Esophagus squamous epithelium (tissue), 5 donors: ENCODE measurements at regions not wholly inside any gene's neighbourhood (a gene's known extent, or its start where the extent isn't known, plus 50 kb on each side); places are given as distances from the start of the nearest gene placed in this dataset.

Experiments used
- DNase-seq: peaks from one replicate; lab custom pipeline; 2025; lab: John Stamatoyannopoulos, UW
- H3K27ac ChIP-seq, 4 donors: fragments of 200-600 bp; sonication (generic); one replicate each; pipeline ENCODE4 v1.5.1; 2016 to 2019; ENCODE audit warnings: mild to moderate bottlenecking in 1 of 4
- H3K27me3 ChIP-seq, 4 donors: fragments of 200-600 bp; sonication (generic); 1 replicate in 3 of 4; 2 replicates in 1 of 4; pipeline versions ENCODE4 v1.5.1 to v1.6.0; 2017 to 2021; ENCODE audit warnings: antibody characterized with exemption in 1 of 4
- H3K36me3 ChIP-seq, 3 donors: fragments of 200-600 bp; sonication (generic); one replicate each; pipeline ENCODE4 v1.5.1; 2016 to 2019
- H3K4me1 ChIP-seq, 3 donors: fragments of 200-600 bp; sonication (generic); one replicate each; pipeline ENCODE4 v1.5.1; 2017 to 2019
- H3K4me3 ChIP-seq, 4 donors: fragments of 200-600 bp; sonication (generic); 1 replicate in 3 of 4; 2 replicates in 1 of 4; pipeline ENCODE4 v1.5.1; 2016 to 2019; ENCODE audit warnings: mild to moderate bottlenecking in 2 of 4, moderate library complexity in 1 of 4
- H3K9me3 ChIP-seq, 3 donors: fragments of 200-600 bp; sonication (generic); one replicate each; pipeline ENCODE4 v1.5.1; 2016 to 2019
- POLR2A ChIP-seq, 4 donors: fragments of 450-650 bp; IDR thresholded peaks; one replicate each; pipeline ENCODE4 v1.6.1; 2017; ENCODE audit warnings: antibody characterized with exemption in 4 of 4, mild to moderate bottlenecking in 4 of 4, moderate library complexity in 3 of 4
- WGBS, 2 donors: methylation state at CpG; one replicate each; pipeline ENCODE4 v1.1.5; 2018; 5-methylcytosine and 5-hydroxymethylcytosine counted together
- intact Hi-C: fragments of 100-400 bp; cut with DNase I; formaldehyde crosslinking; loops from one replicate; pipeline ENCODE4 v1.15.0; 2022
- TF ChIP-seq, protein P1 (sequence below), 6 experiments: fragments of 450-650 bp in 4 of 6; fragments of 200-600 bp in 2 of 6; sonication (generic) in 2 of 6; IDR thresholded peaks; one replicate each; pipeline ENCODE4 v1.5.1; 2016 to 2019; ENCODE audit warnings: antibody characterized with exemption in 6 of 6, mild to moderate bottlenecking in 4 of 6, moderate library complexity in 4 of 6
- donor health status: DM: yes; HTN: yes; CAD: no.

- intact Hi-C loops: no loop called here
- Histone ChIP-seq H3K27me3 (no peaks in the 10 kb centered on the region), H3K36me3 (peaks cover 0 to 8% (median 0%) of the 10 kb centered on the region in 3 donors), H3K4me3 (no peak overlapping the region), H3K4me1 (no peaks in the 10 kb centered on the region), H3K27ac (no peak overlapping the region), H3K9me3 (no peaks in the 10 kb centered on the region)
- TF ChIP-seq, protein P1, sequence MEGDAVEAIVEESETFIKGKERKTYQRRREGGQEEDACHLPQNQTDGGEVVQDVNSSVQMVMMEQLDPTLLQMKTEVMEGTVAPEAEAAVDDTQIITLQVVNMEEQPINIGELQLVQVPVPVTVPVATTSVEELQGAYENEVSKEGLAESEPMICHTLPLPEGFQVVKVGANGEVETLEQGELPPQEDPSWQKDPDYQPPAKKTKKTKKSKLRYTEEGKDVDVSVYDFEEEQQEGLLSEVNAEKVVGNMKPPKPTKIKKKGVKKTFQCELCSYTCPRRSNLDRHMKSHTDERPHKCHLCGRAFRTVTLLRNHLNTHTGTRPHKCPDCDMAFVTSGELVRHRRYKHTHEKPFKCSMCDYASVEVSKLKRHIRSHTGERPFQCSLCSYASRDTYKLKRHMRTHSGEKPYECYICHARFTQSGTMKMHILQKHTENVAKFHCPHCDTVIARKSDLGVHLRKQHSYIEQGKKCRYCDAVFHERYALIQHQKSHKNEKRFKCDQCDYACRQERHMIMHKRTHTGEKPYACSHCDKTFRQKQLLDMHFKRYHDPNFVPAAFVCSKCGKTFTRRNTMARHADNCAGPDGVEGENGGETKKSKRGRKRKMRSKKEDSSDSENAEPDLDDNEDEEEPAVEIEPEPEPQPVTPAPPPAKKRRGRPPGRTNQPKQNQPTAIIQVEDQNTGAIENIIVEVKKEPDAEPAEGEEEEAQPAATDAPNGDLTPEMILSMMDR (IDR thresholded peaks at IDR 0.05): no peak
- no peak for TF ChIP-seq POLR2A (IDR thresholded peaks at IDR 0.05)
- DNase-seq: no peak
- 92 to 96% methylated on average over 2 of the region's 2 CpGs for WGBS, 2 donors
These were observed 311.0 kb downstream of the ZEB2 start for GRCh38 chr2:144208924-144209323.

- Histone ChIP-seq H3K4me3 (no peak overlapping the region), H3K9me3 (no peaks in the 10 kb centered on the region), H3K36me3 (peaks cover 0 to 8% (median 0%) of the 10 kb centered on the region in 3 donors), H3K27me3 (no peaks in the 10 kb centered on the region), H3K27ac (no peak overlapping the region), H3K4me1 (no peaks in the 10 kb centered on the region)
- intact Hi-C loops: no loop called here
- WGBS, 2 donors: 91 to 94% methylated on average over 2 of the region's 2 CpGs
- no peak for DNase-seq
- TF ChIP-seq POLR2A (IDR thresholded peaks at IDR 0.05): no peak
- TF ChIP-seq, protein P1 (IDR thresholded peaks at IDR 0.05): no peak
These were observed 313.9 kb downstream of the ZEB2 start for GRCh38 chr2:144206019-144206418.

GRCh38 chr2:144201868-144202468 lies 318.0 kb downstream of the ZEB2 start:
- Histone ChIP-seq H3K27ac (no peak overlapping the region), H3K9me3 (no peaks in the 10 kb centered on the region), H3K4me3 (no peak overlapping the region), H3K27me3 (no peaks in the 10 kb centered on the region), H3K4me1 (no peaks in the 10 kb centered on the region), H3K36me3 (no peaks in the 10 kb centered on the region)
- DNase-seq: no peak
- no peak for TF ChIP-seq POLR2A (IDR thresholded peaks at IDR 0.05)
- intact Hi-C loops: no loop called here
- WGBS, 2 donors: 71 to 80% methylated on average over 1 of the region's 1 CpG

DNA sequence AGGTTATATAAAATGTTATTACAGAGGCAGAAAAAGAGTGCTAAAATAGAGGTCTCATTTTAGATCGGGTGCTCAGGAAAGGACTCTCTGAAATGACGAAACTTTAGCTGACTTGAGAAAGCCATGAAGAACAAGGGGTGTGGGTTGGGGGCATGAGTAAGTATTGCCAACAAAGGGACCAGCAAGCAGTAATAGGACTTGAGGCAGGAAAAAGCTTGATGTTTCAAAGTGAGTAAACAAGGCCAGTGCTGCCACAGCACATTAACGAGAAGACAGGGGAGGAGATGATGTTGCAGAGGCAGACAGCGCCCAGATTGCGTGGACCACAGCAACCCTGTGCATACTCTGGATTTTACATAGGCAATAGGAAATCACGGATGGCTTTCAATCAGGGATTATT lies 318.8 kb downstream of the ZEB2 start:
- no peak for TF ChIP-seq POLR2A (IDR thresholded peaks at IDR 0.05)
- TF ChIP-seq, protein P1 (IDR thresholded peaks at IDR 0.05): no peak
- H3K27ac ChIP-seq: no peak overlapping the region
- H3K4me1 ChIP-seq: no peaks in the 10 kb centered on the region
- no peak for DNase-seq
- no peak overlapping the region for H3K4me3 ChIP-seq
- H3K9me3 ChIP-seq: no peaks in the 10 kb centered on the region
- no peaks in the 10 kb centered on the region for H3K27me3 ChIP-seq
- no peaks in the 10 kb centered on the region for H3K36me3 ChIP-seq
- WGBS, 2 donors: 86 to 87% methylated on average over 6 of the region's 6 CpGs
- intact Hi-C loops: no loop called here

DNA sequence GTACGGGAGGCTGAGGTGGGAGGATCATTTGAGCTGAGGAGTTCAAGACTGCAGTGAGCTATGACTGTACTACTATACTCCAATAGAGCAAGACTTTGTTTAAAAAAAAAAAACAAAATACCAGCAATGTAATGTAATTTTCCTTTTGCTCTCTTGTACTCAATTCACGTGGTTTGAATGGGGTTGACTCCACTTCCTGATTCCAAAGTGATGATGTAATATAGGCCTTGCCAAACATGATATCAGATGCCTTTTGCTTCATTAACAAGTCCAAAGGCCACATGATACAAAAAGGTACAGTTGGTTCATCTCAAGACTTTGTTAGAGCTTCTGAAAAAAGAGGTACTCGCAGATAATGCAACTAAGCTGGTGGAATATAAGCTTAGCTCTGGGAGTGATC lies 321.8 kb downstream of the ZEB2 start:
- no peak for DNase-seq
- WGBS, 2 donors: 58 to 71% methylated on average over 3 of the region's 3 CpGs
- Histone ChIP-seq H3K4me3 (no peak overlapping the region), H3K36me3 (no peaks in the 10 kb centered on the region), H3K27ac (no peak overlapping the region), H3K4me1 (no peaks in the 10 kb centered on the region), H3K27me3 (no peaks in the 10 kb centered on the region), H3K9me3 (no peaks in the 10 kb centered on the region)
- intact Hi-C loops: no loop called here
- TF ChIP-seq, protein P1 (IDR thresholded peaks at IDR 0.05): no peak
- no peak for TF ChIP-seq POLR2A (IDR thresholded peaks at IDR 0.05)
